ENCODE measurements at regions not wholly inside any gene's neighbourhood (a gene's known extent, or its start where the extent isn't known, plus 50 kb on each side); places are given as distances from the start of the nearest gene placed in this dataset.
"Not testable (repeated sequence)": the region's sequence is repeated elsewhere in the genome, so short reads cannot be mapped to it uniquely, and the experiment has no call there.

DNA sequence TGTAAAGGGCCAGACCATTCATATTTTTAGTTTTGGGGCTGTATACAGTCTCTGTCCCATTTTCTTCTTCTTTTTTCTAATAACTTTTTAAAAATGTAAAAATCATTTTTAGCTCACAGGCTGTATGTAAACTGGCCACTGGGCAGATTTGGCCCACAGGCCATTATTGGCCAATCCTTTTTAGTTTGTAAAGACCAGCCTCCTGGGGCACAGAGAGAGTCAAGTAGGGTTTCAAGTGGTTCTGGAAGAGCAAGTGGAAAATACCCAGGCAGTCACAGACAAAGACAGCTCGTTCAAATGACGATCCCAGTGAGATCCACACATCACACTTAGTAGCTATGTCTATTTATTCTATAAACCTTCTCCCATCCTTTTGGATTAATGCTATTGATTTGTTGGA lies 150.2 kb upstream of the ARHGAP20 start:
- DNase-seq: no peak

DNA sequence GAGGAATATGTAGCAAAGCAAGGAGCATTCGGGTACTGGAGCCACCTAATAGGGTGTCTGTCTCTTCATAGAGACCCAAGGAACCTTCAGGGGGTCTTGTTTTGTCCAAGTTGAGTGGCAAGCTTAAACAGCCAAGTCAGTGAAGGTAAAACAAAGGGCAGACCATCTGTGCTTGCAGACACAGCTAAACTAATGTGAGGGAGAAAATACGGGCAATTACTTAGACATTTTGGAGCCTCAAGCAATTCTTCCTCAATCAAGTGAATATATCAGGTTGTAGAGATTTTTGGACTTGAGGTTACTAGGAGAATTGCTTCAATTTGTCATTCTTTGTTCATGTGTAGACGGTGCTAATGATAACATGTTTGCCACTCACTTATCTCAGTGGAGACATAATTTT lies 148.2 kb upstream of the ARHGAP20 start:
- DNase-seq: no peak

GRCh38 chr11:110859998-110860397 lies 147.8 kb upstream of the ARHGAP20 start:
- DNase-seq: no peak

- DNase-seq: no peak
These were observed 147.1 kb upstream of the ARHGAP20 start for GRCh38 chr11:110859240-110859840.

GRCh38 chr11:110858547-110858921 lies 146.3 kb upstream of the ARHGAP20 start:
- no peak for DNase-seq

DNA sequence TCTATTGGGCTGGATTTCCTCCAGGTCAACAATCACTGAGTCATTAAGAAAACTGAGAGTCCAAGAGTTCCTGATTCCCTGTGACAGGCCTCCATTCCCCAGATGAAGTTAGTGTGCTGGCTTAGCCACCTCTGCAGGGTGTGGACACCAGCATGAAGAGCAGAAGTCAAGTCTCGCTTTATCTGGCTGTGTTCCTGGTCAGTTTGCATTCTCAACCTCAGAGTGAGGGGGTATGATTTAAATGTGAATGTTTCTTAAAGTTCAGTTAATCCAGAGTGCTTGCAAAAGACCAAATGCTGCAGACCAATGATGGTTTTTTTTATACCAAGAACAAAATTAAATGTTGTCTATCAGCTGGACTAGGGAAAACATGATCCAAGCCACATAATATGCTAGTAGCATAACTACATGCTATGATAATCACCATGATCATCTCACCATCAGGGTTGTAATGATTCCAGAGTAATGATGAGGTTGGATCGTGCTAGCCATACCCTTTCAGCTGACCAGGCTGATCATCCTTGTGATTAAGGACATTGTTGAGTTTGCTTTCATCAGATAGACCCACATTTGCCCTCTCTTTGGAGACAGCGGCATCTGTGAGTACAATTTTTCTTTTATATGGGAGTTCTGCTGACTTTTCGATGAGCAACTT lies 145.8 kb upstream of the ARHGAP20 start:
- no peak for DNase-seq

GRCh38 chr11:110856996-110857812 lies 145.0 kb upstream of the ARHGAP20 start:
- DNase-seq: no peak

DNA sequence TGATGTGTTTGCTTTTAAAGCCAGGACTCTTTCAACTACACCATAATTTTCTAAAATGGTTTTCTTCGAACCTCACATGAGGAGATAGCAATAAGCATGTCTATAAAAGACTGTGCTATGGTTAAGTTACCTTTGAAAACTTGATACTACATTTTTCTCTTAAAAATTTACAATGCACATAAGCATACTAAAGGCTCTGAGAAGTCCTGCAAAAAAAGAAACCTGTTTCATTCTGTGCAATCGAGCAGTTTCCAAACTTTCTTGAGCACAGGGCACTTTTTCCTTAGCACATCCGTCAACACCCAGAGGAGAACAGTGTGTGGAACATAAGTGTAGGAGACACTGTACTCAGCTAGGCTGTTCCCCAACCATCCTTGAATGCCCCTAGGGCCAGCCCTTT lies 144.1 kb upstream of the ARHGAP20 start:
- no peak for DNase-seq

DNA sequence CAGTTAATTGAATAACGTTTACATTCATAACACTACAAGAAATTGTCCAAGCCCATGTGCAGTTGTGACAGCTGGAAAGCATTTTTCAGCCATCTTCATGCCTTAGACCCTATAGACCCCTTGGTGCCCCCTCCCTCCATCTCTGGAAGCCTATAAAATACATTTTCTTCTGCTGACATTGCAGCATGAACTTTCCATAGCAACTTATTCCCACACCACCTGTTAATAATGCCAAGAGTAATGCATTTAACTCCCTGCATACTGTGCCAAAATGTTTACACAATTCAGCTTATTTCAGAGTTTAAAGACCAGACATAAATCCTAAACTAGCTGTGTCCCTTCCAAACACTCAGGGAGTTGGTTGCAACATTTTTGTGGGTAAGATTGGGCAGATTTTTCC lies 143.0 kb upstream of the ARHGAP20 start:
- DNase-seq: no peak

- DNase-seq: no peak
These were observed 140.8 kb upstream of the ARHGAP20 start for GRCh38 chr11:110852921-110853490.

DNA sequence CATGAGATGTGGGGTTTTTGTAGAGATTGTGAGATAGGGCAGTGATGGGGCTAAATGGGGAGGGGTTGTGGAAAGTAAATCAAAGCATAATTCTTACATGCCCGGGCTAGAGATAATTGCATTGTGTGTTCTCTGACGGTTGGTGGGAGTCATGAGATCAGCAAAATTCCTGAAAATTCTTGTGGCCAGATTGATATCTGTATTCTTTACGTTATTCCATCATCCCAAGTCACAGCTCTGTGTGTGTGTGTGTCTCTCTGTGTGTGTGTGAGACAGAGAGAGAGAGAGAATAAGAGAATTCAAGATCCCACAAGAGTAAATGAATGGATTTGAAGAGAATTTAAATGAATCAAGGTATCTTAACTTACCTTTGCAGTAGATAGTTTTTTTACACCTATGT lies 138.6 kb upstream of the ARHGAP20 start:
- no peak for DNase-seq

GRCh38 chr11:110843053-110843452 lies 130.8 kb upstream of the ARHGAP20 start:
- DNase-seq: not testable (repeated sequence)

DNA sequence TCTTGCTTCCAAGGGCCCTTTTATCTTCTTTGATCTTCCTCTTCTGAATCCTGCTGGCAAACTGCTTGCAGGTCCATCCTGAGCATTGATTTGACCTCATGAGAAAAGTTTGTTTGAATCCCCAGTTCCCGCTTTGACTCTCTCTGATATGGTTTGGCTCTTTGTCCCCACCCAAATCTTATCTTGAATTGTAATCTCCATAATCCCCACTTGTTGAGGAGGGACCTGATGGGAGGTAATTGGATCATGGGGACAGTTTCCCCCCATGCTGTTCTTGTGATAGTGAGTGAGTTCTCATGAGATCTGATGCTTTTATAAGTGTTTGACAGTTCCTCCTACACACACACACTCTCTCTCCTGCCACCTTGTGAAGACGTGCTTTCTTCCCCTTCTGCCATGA lies 126.6 kb upstream of the ARHGAP20 start:
- no peak for DNase-seq

GRCh38 chr11:110837603-110838002 lies 125.4 kb upstream of the ARHGAP20 start:
- DNase-seq: no peak

DNA sequence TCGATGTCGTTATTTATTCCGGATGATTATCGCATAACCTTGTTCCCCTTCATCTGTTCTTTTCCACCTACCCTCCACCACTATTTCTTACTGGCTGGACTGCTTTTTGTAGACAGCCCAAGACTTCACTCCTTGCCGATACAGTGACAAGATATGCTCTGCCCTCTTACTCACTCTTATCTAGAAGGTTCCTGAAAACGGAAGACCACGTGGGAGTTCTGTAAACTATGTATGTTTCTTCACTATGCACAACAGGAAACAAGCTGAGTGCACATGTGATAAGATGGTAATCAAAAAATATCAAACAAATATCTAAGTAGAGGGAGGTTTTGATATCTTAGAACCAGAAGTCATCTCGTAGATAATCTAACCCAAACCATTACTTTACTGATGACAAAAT lies 122.9 kb upstream of the ARHGAP20 start:
- DNase-seq: no peak

DNA sequence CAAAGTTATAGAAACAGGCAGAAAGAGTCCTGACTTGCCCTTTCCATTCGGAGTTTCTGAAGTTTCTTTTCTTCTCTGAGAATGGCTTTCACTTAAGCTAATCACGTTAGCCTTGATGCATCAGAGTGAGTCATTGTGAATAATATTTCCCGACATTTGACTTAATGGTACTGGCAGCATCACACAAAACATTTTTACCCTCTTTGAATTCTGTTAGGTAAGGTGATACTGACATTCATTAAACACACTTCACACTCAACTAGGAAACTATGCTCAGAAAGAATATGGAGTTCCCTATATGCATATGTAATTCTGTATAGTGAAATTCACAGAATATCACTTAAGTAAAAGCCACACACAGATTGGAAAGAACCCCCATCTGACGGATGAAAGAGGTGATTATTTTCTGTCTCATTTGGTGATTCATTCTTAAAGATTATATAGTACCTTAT lies 120.8 kb upstream of the ARHGAP20 start:
- DNase-seq: no peak

DNA sequence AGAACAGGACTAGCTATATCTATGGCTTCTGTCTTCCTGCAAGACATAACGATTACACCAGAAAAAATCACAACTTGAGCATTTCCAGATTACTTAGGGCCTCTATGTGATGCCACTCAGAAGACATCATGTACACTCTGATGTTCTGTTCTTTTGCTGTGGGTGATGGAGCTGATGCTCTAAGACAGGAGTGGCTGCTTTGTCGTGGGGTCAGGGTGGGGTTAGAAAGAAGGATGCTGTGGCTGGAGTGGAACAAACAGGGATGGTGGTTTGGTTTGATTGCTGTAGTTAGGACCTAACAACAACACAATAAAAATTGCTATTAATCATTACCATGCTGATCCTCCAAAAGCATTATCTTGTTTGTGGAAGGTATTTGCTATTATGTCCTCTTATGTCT lies 120.3 kb upstream of the ARHGAP20 start:
- no peak for DNase-seq

GRCh38 chr11:110832080-110832479 lies 119.8 kb upstream of the ARHGAP20 start:
- DNase-seq: no peak

DNA sequence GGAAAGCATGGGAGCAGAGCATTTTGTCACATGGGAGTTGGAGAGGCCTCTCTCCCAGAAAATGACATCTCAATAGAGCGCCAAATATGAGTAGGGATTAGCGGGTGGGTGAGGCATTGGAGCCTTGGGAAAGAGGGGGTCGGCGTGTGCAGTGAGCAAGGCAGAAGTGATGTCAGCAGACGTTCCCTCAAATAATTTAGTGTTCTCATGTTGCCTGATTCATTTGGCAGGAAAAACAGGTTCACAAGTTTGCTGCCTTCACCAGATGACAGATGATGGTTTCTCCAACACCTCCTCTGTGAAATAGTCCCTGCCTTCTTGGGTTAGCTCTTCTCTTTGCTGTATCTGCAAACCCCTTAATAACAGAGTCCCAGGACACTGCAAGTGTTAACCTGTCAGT lies 118.5 kb upstream of the ARHGAP20 start:
- no peak for DNase-seq

DNA sequence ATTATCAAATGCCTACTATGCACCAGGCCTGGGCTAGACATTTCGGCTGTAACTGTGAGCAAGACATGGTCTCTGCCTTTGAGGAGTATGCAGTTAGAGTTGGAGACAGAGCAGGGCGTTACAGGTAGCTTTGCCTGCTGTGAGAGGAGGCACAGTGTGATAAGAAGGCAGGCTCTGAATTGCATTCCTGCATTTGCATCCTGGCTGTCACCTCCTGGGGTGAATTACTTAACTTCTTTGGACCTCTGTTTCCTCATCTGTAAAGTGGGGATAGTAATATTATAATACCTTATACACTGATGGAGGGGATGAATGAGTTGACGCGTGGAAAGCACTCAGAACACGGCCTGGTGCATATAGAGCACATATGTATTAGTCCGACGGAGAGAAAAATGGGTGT lies 118.1 kb upstream of the ARHGAP20 start:
- no peak for DNase-seq

GRCh38 chr11:110829873-110830272 lies 117.6 kb upstream of the ARHGAP20 start:
- no peak for DNase-seq

- DNase-seq: no peak
These were observed 115.8 kb upstream of the ARHGAP20 start for GRCh38 chr11:110828086-110828485.

GRCh38 chr11:110827276-110827675 lies 115.0 kb upstream of the ARHGAP20 start:
- no peak for DNase-seq
